Skeletal muscle tissue (tissue), 3 donors: ENCODE measurements at regions not wholly inside any gene's neighbourhood (a gene's known extent, or its start where the extent isn't known, plus 50 kb on each side); places are given as distances from the start of the nearest gene placed in this dataset.

Experiments
- H3K27ac ChIP-seq: one replicate; pipeline ENCODE4 v1.7.0; 2013; ENCODE audit warnings: mild to moderate bottlenecking, low read depth, low read length, inconsistent platforms
- H3K27me3 ChIP-seq, 3 donors: one replicate each; pipeline ENCODE4 v1.7.0; 2013; ENCODE audit warnings: low read length in 3 of 3; ENCODE audit not compliant: control insufficient read depth in 3 of 3, insufficient read depth in 3 of 3
- H3K36me3 ChIP-seq, 3 donors: one replicate each; pipeline ENCODE4 v1.7.0; 2013; ENCODE audit warnings: low read length in 3 of 3; ENCODE audit not compliant: control insufficient read depth in 3 of 3, insufficient read depth in 3 of 3
- H3K4me1 ChIP-seq, 3 donors: one replicate each; pipeline ENCODE4 v1.7.0; 2013; ENCODE audit warnings: low read length in 3 of 3, mild to moderate bottlenecking in 3 of 3; ENCODE audit not compliant: control insufficient read depth in 3 of 3, insufficient read depth in 3 of 3
- H3K4me3 ChIP-seq, 3 donors: one replicate each; pipeline ENCODE4 v1.7.0; 2013; ENCODE audit warnings: low read length in 3 of 3
- H3K9ac ChIP-seq, 3 donors: one replicate each; pipeline ENCODE4 v1.7.0; 2013; ENCODE audit warnings: low read length in 3 of 3, mild to moderate bottlenecking in 3 of 3, moderate library complexity in 2 of 3, low read depth in 1 of 3
- H3K9me3 ChIP-seq, 3 donors: one replicate each; pipeline ENCODE4 v1.7.0; 2013; ENCODE audit warnings: low read length in 3 of 3; ENCODE audit not compliant: control insufficient read depth in 3 of 3
- donor health status: Osteomylitis.

DNA sequence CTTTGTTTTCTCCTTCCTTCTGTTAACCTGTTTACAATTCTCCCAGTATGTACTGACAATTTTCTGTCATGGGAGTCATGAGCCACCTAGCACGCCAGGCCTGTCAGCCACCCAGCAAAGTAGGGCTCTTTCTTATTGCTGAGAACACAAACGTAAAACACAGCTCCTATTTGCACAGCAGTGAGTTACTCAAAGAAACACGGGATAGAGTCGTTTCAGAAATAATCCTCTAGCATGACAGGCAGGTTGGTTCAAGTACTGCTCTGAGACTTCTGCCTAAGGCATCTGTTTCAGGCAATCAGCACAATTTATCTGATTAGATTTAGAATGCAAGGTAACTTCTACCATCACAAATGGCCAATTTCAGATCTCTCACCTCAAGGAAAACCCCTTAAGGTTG, 88.8 kb downstream of the CD24 start:
- Histone ChIP-seq H3K27me3 (no peaks in the 10 kb centered on the region), H3K4me1 (no peaks in the 10 kb centered on the region), H3K9me3 (no peaks in the 10 kb centered on the region), H3K36me3 (no peaks in the 10 kb centered on the region), H3K4me3 (no peak overlapping the region), H3K27ac (no peak overlapping the region), H3K9ac (no peak overlapping the region)

- Histone ChIP-seq H3K27me3 (no peaks in the 10 kb centered on the region), H3K4me1 (no peaks in the 10 kb centered on the region), H3K9me3 (no peaks in the 10 kb centered on the region), H3K27ac (no peak overlapping the region), H3K9ac (no peak overlapping the region), H3K4me3 (no peak overlapping the region), H3K36me3 (no peaks in the 10 kb centered on the region)
Measured at GRCh38 chr6:106884576-106884975, 90.0 kb downstream of the CD24 start.

DNA sequence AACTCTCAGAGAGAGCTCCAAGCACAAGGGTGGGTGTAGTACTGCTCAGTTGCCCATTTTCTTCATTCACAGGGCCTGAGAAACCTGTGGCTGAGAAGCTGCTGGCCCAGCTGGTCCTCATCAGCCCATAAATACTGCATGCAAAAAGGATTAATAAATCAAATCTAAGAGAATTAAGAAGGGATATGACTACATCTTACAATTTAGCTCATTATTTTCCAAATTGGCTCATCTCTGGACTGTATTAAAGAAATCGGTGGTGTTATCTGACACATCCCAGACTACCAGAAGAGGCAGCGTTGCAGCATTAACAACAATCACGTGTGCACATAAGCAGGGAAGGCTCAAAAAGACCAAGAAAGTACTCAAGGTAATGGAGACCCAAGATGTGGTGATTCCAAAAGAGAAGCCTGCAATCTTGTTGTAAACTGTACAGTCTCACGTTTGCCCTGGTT, 90.7 kb downstream of the CD24 start:
- no peak overlapping the region for H3K27ac ChIP-seq
- H3K4me1 ChIP-seq, result no peaks in the 10 kb centered on the region
- no peak overlapping the region for H3K4me3 ChIP-seq
- no peaks in the 10 kb centered on the region for H3K36me3 ChIP-seq
- no peaks in the 10 kb centered on the region for H3K9me3 ChIP-seq
- H3K9ac ChIP-seq, result no peak overlapping the region
- H3K27me3 ChIP-seq, result no peaks in the 10 kb centered on the region

DNA sequence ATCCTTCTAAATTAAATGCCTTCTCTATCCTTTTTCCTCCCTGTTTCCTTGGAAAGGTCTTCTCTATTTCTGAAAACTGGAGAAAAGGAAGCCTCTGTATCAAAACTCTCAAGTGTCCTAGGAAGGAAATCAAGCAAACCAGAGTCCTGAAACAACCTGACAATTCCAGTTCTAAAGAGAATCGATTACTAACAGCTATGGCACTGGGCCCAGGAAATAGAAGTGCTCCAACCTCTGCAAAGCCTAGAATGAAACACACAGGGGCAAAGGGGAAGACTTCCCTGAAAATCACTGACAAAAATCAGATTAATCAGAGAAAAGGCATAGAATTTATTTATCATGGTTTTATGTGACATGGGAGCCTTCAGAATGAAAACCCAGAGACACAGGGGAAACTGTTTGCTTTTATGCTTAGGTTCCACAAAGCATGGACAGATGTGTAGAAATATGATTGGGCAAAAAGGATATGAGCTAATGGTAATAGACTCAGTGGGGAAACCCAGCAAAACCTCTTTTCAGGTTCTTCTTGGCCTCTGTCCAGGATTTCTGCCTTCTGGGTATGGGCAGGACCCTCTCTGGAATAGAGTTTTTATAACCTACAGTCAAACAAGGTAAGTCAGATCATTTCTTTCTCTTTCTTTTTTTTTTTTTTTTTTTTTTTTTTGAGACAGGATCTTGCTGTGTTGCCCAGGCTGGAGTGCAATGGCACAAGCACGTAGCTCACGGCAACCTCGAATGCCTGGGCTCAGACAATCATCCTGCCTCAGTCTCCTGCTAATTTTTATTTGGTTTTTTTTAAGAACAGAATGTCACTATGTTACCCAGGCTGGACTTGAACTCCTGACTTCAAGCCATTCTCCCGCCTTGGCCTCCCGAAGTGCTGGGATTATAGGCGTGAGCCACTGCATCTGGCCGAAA, 91.7 kb downstream of the CD24 start:
- H3K9ac ChIP-seq, result no peak overlapping the region

GRCh38 chr6:106882138-106882537, 92.4 kb downstream of the CD24 start:
- no peaks in the 10 kb centered on the region for H3K4me1 ChIP-seq
- no peaks in the 10 kb centered on the region for H3K27me3 ChIP-seq
- no peak overlapping the region for H3K4me3 ChIP-seq
- no peaks in the 10 kb centered on the region for H3K36me3 ChIP-seq
- no peak overlapping the region for H3K27ac ChIP-seq
- H3K9ac ChIP-seq, result no peak overlapping the region
- H3K9me3 ChIP-seq, result no peaks in the 10 kb centered on the region

More for the DNA sequence above, 91.7 kb downstream of the CD24 start:
- Histone ChIP-seq H3K4me1 (no peaks in the 10 kb centered on the region), H3K4me3 (no peak overlapping the region), H3K27ac (no peak overlapping the region), H3K36me3 (no peaks in the 10 kb centered on the region), H3K9me3 (no peaks in the 10 kb centered on the region), H3K27me3 (no peaks in the 10 kb centered on the region)

- Histone ChIP-seq H3K9ac (no peak overlapping the region), H3K27ac (no peak overlapping the region), H3K9me3 (no peaks in the 10 kb centered on the region), H3K36me3 (no peaks in the 10 kb centered on the region), H3K27me3 (no peaks in the 10 kb centered on the region), H3K4me1 (no peaks in the 10 kb centered on the region), H3K4me3 (no peak overlapping the region)
Measured at GRCh38 chr6:106880952-106881351, 93.6 kb downstream of the CD24 start.

DNA sequence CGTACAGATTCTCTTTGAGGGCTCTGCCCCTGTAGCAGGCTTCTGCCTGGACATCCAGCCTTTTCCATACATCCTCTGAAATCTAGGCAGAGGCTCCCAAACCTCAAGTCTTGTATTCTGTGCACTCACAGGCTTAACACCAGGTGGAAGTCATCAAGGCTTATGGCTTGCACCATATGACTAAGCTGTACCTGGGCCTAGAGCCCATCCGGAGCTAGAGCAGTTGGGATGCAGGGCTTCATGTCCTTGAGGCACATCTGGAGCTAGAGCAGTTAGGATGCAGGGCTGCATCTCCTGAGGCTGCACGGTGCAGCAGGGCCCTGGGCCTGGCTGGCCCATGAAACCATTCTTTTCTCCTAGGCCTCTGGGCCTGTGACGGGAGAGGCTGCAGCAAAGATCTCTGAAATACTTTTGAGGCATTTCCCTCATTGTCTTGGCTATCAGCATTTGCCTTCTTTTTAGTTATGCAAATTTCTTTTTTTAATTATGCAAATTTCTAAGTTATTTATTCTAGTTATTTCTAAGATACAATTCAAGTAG, 98.7 kb downstream of the CD24 start:
- H3K9ac ChIP-seq, result no peak overlapping the region
- H3K4me1 ChIP-seq, result no peaks in the 10 kb centered on the region
- H3K27ac ChIP-seq, result no peak overlapping the region
- no peaks in the 10 kb centered on the region for H3K36me3 ChIP-seq
- H3K9me3 ChIP-seq, result no peaks in the 10 kb centered on the region
- no peaks in the 10 kb centered on the region for H3K27me3 ChIP-seq
- no peak overlapping the region for H3K4me3 ChIP-seq

GRCh38 chr6:106874481-106874880, 100.0 kb downstream of the CD24 start:
- Histone ChIP-seq H3K4me3 (no peak overlapping the region), H3K27ac (no peak overlapping the region), H3K9ac (no peak overlapping the region), H3K9me3 (no peaks in the 10 kb centered on the region), H3K4me1 (no peaks in the 10 kb centered on the region), H3K27me3 (no peaks in the 10 kb centered on the region), H3K36me3 (no peaks in the 10 kb centered on the region)

- Histone ChIP-seq H3K27me3 (no peaks in the 10 kb centered on the region), H3K27ac (no peak overlapping the region), H3K36me3 (no peaks in the 10 kb centered on the region), H3K9ac (no peak overlapping the region), H3K4me1 (no peaks in the 10 kb centered on the region), H3K4me3 (no peak overlapping the region), H3K9me3 (peaks cover 0 to 3% (median 0%) of the 10 kb centered on the region in 3 donors)
Measured at GRCh38 chr6:106872049-106872448, 102.5 kb downstream of the CD24 start.
